OCI-LY3 (cell line): ENCODE measurements at regions not wholly inside any gene's neighbourhood (a gene's known extent, or its start where the extent isn't known, plus 50 kb on each side); places are given as distances from the start of the nearest gene placed in this dataset.
"Not testable (repeated sequence)": the region's sequence is repeated elsewhere in the genome, so short reads cannot be mapped to it uniquely, and the experiment has no call there.

Experiments used
- H2AFZ ChIP-seq: fragments of 200-600, 300-600 bp; shearing (Covaris generic); 2 replicates; pipeline ENCODE4 v1.6.0; 2014; ENCODE audit warnings: antibody characterized with exemption, low read depth, low read length
- H3K27ac ChIP-seq: fragments of 200-600, 300-600 bp; sonication (generic); 2 replicates; pipeline ENCODE4 v1.5.1; 2014; ENCODE audit warnings: mild to moderate bottlenecking, low read length, moderate library complexity, mixed read lengths
- H3K27me3 ChIP-seq: fragments of 200-600, 300-600 bp; sonication (generic); 2 replicates; pipeline ENCODE4 v1.6.1; 2014; ENCODE audit warnings: low read depth, low read length, mixed read lengths
- H3K36me3 ChIP-seq: fragments of 200-600, 300-600 bp; sonication (generic); replicated peaks from 2 replicates; pipeline ENCODE3; 2014; ENCODE audit warnings: low read depth, low read length, mixed read lengths
- H3K4me1 ChIP-seq: fragments of 300-600, 200-600 bp; sonication (generic); 2 replicates; pipeline ENCODE4 v1.6.1; 2014; ENCODE audit warnings: low read length, mixed read lengths
- H3K4me2 ChIP-seq: fragments of 200-600, 300-600 bp; sonication (generic); 2 replicates; pipeline ENCODE4 v1.6.1; 2014; ENCODE audit warnings: low read length, mixed read lengths
- H3K4me3 ChIP-seq: fragments of 300-600, 200-600 bp; sonication (generic); 2 replicates; pipeline ENCODE4 v1.5.1; 2014; ENCODE audit warnings: antibody characterized with exemption, mild to moderate bottlenecking, low read length, moderate library complexity
- H3K79me2 ChIP-seq: fragments of 300-600, 200-600 bp; shearing (Covaris generic); 2 replicates; pipeline ENCODE4 v1.6.1; 2014; ENCODE audit warnings: mild to moderate bottlenecking, low read length, mixed read lengths
- H3K9ac ChIP-seq: fragments of 300-600, 200-600 bp; shearing (Covaris generic); 2 replicates; pipeline ENCODE4 v1.6.0; 2014; ENCODE audit warnings: mild to moderate bottlenecking, low read length, moderate library complexity
- H3K9me3 ChIP-seq: fragments of 200-600, 300-600 bp; shearing (Covaris generic); 2 replicates; pipeline ENCODE4 v1.6.1; 2014; ENCODE audit warnings: low read length, mixed read lengths; ENCODE audit not compliant: insufficient read depth
- H4K20me1 ChIP-seq: fragments of 200-600, 300-600 bp; sonication (generic); 2 replicates; pipeline ENCODE4 v1.6.1; 2016; ENCODE audit warnings: low read length, mixed read lengths; ENCODE audit not compliant: insufficient read depth
- EZH2phosphoT487 ChIP-seq: fragments of 200-600 bp; shearing (Covaris generic); IDR thresholded peaks from 2 replicates; pipeline ENCODE4 v1.6.1; 2018; ENCODE audit warnings: antibody characterized with exemption, mixed run types, low read depth
- TF ChIP-seq, protein P1 (sequence below): fragments of 200-600, 300-600 bp; sonication (generic); IDR thresholded peaks from 2 replicates; pipeline ENCODE4 v1.5.1; 2014; ENCODE audit warnings: antibody characterized with exemption, low read length, low read depth

DNA sequence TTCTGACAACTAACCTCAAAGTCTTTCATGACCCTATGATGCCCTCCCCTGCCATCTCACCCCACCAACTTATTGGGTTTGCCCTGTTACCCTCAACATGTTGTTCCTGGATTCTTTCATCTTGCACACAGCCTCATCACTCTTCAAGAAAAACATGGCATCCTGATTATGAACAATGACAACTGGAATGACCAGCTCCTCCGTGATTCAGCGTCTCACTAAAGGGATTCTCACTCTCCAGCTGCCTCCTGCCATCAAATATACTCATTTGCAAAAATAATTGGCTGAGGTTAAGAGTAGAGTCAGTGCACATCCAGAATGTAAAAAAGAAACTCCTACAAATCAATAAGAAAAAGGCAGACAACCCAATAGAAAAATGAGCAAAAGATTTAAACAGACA, 59.7 kb upstream of the MDGA1 start:
- no peaks in the 10 kb centered on the region for H4K20me1 ChIP-seq
- H3K4me1 ChIP-seq = no peaks in the 10 kb centered on the region
- TF ChIP-seq, protein P1, sequence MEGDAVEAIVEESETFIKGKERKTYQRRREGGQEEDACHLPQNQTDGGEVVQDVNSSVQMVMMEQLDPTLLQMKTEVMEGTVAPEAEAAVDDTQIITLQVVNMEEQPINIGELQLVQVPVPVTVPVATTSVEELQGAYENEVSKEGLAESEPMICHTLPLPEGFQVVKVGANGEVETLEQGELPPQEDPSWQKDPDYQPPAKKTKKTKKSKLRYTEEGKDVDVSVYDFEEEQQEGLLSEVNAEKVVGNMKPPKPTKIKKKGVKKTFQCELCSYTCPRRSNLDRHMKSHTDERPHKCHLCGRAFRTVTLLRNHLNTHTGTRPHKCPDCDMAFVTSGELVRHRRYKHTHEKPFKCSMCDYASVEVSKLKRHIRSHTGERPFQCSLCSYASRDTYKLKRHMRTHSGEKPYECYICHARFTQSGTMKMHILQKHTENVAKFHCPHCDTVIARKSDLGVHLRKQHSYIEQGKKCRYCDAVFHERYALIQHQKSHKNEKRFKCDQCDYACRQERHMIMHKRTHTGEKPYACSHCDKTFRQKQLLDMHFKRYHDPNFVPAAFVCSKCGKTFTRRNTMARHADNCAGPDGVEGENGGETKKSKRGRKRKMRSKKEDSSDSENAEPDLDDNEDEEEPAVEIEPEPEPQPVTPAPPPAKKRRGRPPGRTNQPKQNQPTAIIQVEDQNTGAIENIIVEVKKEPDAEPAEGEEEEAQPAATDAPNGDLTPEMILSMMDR = no peak
- TF ChIP-seq EZH2phosphoT487 = no peak
- no peak overlapping the region for H3K4me3 ChIP-seq
- no peaks in the 10 kb centered on the region for H3K9me3 ChIP-seq
- peaks cover 6% of the 10 kb centered on the region; the same call in 1 of the 2 replicates for H3K27me3 ChIP-seq
- H3K4me2 ChIP-seq = no peak overlapping the region
- H3K79me2 ChIP-seq = no peaks in the 10 kb centered on the region
- H3K9ac ChIP-seq = no peak overlapping the region
- no peaks in the 10 kb centered on the region for H3K36me3 ChIP-seq
- H3K27ac ChIP-seq = no peak overlapping the region
- H2AFZ ChIP-seq = no peak overlapping the region

DNA sequence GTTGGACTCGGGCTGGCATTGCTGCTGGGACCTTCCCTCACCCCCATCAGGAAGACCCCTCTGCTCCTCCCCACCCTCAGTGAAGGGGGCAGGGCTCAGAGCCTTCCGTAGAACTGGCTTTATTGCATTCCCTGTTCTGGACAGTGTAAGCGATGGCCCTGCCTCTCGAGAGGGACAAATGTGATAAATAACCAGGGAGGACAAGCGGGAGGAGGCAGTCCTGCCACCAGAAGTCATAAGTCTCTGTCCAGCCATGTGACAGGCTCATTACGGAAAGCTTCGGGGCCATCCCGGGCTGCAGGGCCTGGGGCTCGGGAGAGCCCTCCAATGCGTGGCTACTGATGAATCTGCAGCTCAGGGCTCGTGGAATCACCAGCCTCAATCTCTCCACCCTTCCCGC, 58.5 kb upstream of the MDGA1 start:
- H3K27me3 ChIP-seq = peaks cover 4% of the 10 kb centered on the region; the same call in 1 of the 2 replicates
- no peaks in the 10 kb centered on the region for H3K79me2 ChIP-seq
- H3K4me1 ChIP-seq = no peaks in the 10 kb centered on the region
- no peaks in the 10 kb centered on the region for H3K9me3 ChIP-seq
- H3K36me3 ChIP-seq = no peaks in the 10 kb centered on the region
- no peak overlapping the region for H3K9ac ChIP-seq
- no peak overlapping the region for H3K4me3 ChIP-seq
- H4K20me1 ChIP-seq = no peaks in the 10 kb centered on the region
- TF ChIP-seq, protein P1 = no peak
- no peak for TF ChIP-seq EZH2phosphoT487
- no peak overlapping the region for H3K27ac ChIP-seq
- no peak overlapping the region for H2AFZ ChIP-seq
- H3K4me2 ChIP-seq = no peak overlapping the region

DNA sequence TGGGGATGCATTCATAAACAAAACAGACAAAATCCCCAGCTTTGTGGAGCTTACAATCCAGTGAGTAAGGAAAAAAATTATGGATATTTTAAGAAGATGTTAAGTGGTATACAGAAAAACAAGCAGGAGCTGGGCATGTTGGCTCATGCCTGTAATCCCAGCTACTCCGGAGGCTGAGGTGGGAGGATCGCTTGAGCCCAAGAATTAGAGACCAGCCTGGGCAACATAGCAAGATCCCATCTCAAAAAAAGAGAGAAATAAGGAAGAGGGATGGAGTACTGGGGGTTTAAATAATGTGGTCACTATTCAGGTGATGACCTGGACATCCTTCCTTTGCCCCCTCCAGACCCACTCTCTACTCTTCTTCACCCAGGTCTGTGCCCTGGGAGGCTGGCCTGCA, 55.0 kb upstream of the MDGA1 start:
- Histone ChIP-seq H3K4me2 (no peak overlapping the region), H3K79me2 (no peaks in the 10 kb centered on the region), H3K4me1 (no peaks in the 10 kb centered on the region), H3K9ac (no peak overlapping the region), H3K27ac (no peak overlapping the region), H4K20me1 (no peaks in the 10 kb centered on the region), H3K27me3 (peaks cover 3% of the 10 kb centered on the region; the same call in 1 of the 2 replicates), H3K4me3 (no peak overlapping the region), H3K9me3 (no peaks in the 10 kb centered on the region), H2AFZ (no peak overlapping the region), H3K36me3 (no peaks in the 10 kb centered on the region)
- TF ChIP-seq, protein P1 = no peak
- TF ChIP-seq EZH2phosphoT487 = no peak

DNA sequence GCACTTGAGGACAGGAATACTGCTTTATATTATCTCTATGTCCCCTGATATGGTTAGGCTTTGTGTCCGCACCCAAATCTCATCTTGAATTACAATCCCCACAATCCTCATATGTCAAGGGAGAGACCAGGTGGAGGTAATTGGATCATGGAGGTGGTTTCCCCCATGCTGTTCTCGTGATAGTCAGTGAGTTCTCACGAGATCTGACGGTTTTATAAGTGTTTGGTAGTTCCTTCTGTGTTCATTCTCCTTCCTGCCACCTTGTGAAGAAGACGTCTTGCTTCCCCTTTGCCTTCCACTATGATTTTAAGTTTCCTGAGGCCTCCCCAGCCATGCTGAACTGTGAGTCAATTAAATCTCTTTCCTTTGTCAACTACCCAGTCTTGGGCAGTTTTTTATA, 51.7 kb upstream of the MDGA1 start:
- H3K4me1 ChIP-seq, H3K9me3 ChIP-seq, H3K36me3 ChIP-seq, H4K20me1 ChIP-seq, H3K27me3 ChIP-seq, H3K9ac ChIP-seq, H3K4me2 ChIP-seq, H3K27ac ChIP-seq, H3K79me2 ChIP-seq, H2AFZ ChIP-seq: not testable (repeated sequence)
- 0 out of 2 replicates have a peak overlapping the region, but pooled peaks have one; percentile 16 for H3K4me3 ChIP-seq

DNA sequence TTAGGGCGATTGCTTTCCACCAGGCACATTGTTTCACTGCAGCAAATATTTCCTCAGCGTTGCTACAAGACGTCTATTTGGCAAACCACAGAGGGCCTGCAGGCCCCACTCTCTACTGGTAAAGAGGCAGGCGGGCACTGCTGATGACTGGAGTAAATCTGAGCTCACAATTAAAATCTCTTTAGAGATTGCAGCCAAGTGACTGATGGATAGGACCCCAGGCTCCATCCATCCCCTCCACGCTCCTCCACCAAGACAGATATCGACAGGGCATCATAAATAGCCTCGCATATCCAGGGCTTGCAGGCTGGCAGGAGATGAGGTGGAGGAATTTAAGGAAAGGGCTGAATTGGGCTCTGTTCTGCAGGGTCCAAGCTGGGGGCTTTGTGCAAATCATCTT, 50.4 kb upstream of the MDGA1 start:
- H3K27me3 ChIP-seq = peaks cover 5% of the 10 kb centered on the region; the same call in 1 of the 2 replicates
- no peaks in the 10 kb centered on the region for H3K36me3 ChIP-seq
- no peak overlapping the region for H3K27ac ChIP-seq
- no peaks in the 10 kb centered on the region for H3K9me3 ChIP-seq
- no peaks in the 10 kb centered on the region for H3K79me2 ChIP-seq
- no peak for TF ChIP-seq EZH2phosphoT487
- TF ChIP-seq, protein P1 = no peak
- H2AFZ ChIP-seq = no peak overlapping the region
- no peak overlapping the region for H3K4me3 ChIP-seq
- no peak overlapping the region for H3K9ac ChIP-seq
- H4K20me1 ChIP-seq = no peaks in the 10 kb centered on the region
- no peak overlapping the region for H3K4me2 ChIP-seq
- H3K4me1 ChIP-seq = no peaks in the 10 kb centered on the region
